Prostate gland (tissue), 2 donors: ENCODE measurements at regions not wholly inside any gene's neighbourhood (a gene's known extent, or its start where the extent isn't known, plus 50 kb on each side); places are given as distances from the start of the nearest gene placed in this dataset.

Experiments
- CTCF ChIP-seq, 4 experiments: fragments of 200-600 bp in 2 of 4; fragments of 450-650 bp in 2 of 4; sonication (generic) in 2 of 4; IDR thresholded peaks; 1 replicate in 3 of 4; 2 replicates in 1 of 4; pipeline ENCODE4 v1.5.1; 2016 to 2019; ENCODE audit warnings: antibody characterized with exemption in 4 of 4, mild to moderate bottlenecking in 2 of 4, moderate library complexity in 2 of 4
- POLR2AphosphoS5 ChIP-seq: sonication (generic); formaldehyde crosslinking; IDR thresholded peaks from one replicate; pipeline ENCODE4 v1.6.1; 2017; ENCODE audit warnings: antibody characterized with exemption

- no peak for TF ChIP-seq CTCF (IDR thresholded peaks at IDR 0.05)
- TF ChIP-seq POLR2AphosphoS5: no peak
Observed at GRCh38 chr2:121960251-121960650, 204.8 kb downstream of the TSN start.
